ENCODE measurements at regions not wholly inside any gene's neighbourhood (a gene's known extent, or its start where the extent isn't known, plus 50 kb on each side); places are given as distances from the start of the nearest gene placed in this dataset.

- RAD21 ChIA-PET (ENCODE audit: unreplicated experiment) = interaction anchor here (0.8 to 2.6 kb wide), 6 partner anchors 12 to 595 kb away, joined by 3 to 20 read pairs (median 7); no protein-coding TSS in a partner anchor
- FAIRE-seq (no peak), DNase-seq (ENCODE audit: low read depth, low spot score) (no peak), ATAC-seq (peak; percentile 7)
- no TSS peak for BruUV-seq (replicated peaks)
- no peak overlapping the region for H3K4me2 ChIP-seq (ENCODE audit: control insufficient read depth, insufficient read depth)
- POLR2A ChIA-PET = interaction anchor here (0.8 to 5.4 kb wide), 2 partner anchors 11 to 12 kb away, joined by 4 to 29 read pairs; no protein-coding TSS in a partner anchor
- no peaks in the 10 kb centered on the region for H3K36me3 ChIP-seq (ENCODE audit: control insufficient read depth in 2 of 2, insufficient read depth in 2 of 2, low read length in 1 of 2)
- H2AFZ ChIP-seq (ENCODE audit: control insufficient read depth, low read depth, low read length) = no peak overlapping the region
- no peak overlapping the region for H3K27ac ChIP-seq (ENCODE audit: control insufficient read depth, insufficient read depth)
- no peaks in the 10 kb centered on the region for H4K20me1 ChIP-seq (ENCODE audit: control insufficient read depth, insufficient read depth)
- no peaks in the 10 kb centered on the region; a peak in 1 of 4 replicates for H3K27me3 ChIP-seq (replicated peaks in 1 of 2; ENCODE audit: control insufficient read depth in 2 of 2, insufficient read depth in 2 of 2, low read length in 1 of 2)
- H3K4me3 ChIP-seq = no peak overlapping the region
- H3K9me3 ChIP-seq (replicated peaks; ENCODE audit: control insufficient read depth, insufficient read depth, low read length) = no peaks in the 10 kb centered on the region; the same call in 2 of the 3 replicates
- peaks cover 8% of the 10 kb centered on the region for H3K4me1 ChIP-seq (ENCODE audit: control insufficient read depth, insufficient read depth, low read length)
- in situ Hi-C loops (cut with MboI) (no loop called here), intact Hi-C loops (cut with micrococcal nuclease; ENCODE audit: unreplicated experiment) (loop anchor here (5.0 kb wide), 1 partner anchor 312 kb away; the partner anchor contains the start of gene ZBTB2)
- SMC1A ChIA-PET (ENCODE audit: uncharacterized antibody, unreplicated experiment) = interaction anchor here (0.6 to 7.5 kb wide), 11 partner anchors 12 to 594 kb away, joined by 3 to 138 read pairs (median 4); no protein-coding TSS in a partner anchor
- CTCF ChIA-PET = interaction anchor here (0.7 to 7.5 kb wide), 6 partner anchors 12 to 61 kb away, joined by 3 to 131 read pairs (median 4); no protein-coding TSS in a partner anchor
- WGBS (ENCODE audit: insufficient coverage, insufficient replicate concordance, low lambda C conversion rate, missing lambda C conversion rate) = 9% methylated on average over 5 of the region's 5 CpGs
- no peak overlapping the region for H3K9ac ChIP-seq (ENCODE audit: control insufficient read depth, insufficient read depth, low read length)
- no peaks in the 10 kb centered on the region for H3K79me2 ChIP-seq (ENCODE audit: control insufficient read depth, insufficient read depth, low read length)
- TF ChIP-seq FOS (IDR thresholded peaks at IDR 0.05; ENCODE audit: borderline replicate concordance, extremely low read depth, insufficient read length) = no peak
- peak; percentile 53; the same call in 1 of the 2 replicates for TF ChIP-seq IRF4 (IDR thresholded peaks at IDR 0.05; ENCODE audit: low read depth, low read length)
- TF ChIP-seq POLR2A (IDR thresholded peaks at IDR 0.05; ENCODE audit: low read depth, low read length) = no peak
- TF ChIP-seq ZBTB4 (CRISPR knock-in tag; IDR thresholded peaks at IDR 0.05) = no peak
- no peak for TF ChIP-seq PAX8 (IDR thresholded peaks at IDR 0.05)
- peak in 1 of 2 experiments; percentile 55; a peak in 2 of 4 replicates for TF ChIP-seq BHLHE40 (IDR thresholded peaks at IDR 0.05; ENCODE audit: borderline replicate concordance in 1 of 2, low read depth in 2 of 2, low read length in 1 of 2)
- no peak for TF ChIP-seq LARP7 (IDR thresholded peaks at IDR 0.05)
- TF ChIP-seq TCF12 (IDR thresholded peaks at IDR 0.05; ENCODE audit: low read depth, low read length) = no peak
- TF ChIP-seq NR2C2 (IDR thresholded peaks at IDR 0.05; ENCODE audit: borderline replicate concordance, control insufficient read depth, insufficient read length, low read depth) = no peak
- no peak for TF ChIP-seq ZNF207 (IDR thresholded peaks at IDR 0.05; ENCODE audit: borderline replicate concordance)
- peak; percentile 78 for TF ChIP-seq JUNB (IDR thresholded peaks at IDR 0.05)
- no peak for TF ChIP-seq HDAC6 (IDR thresholded peaks at IDR 0.05; ENCODE audit: unreplicated experiment)
- no peak for TF ChIP-seq MTA3 (IDR thresholded peaks at IDR 0.05; ENCODE audit: borderline replicate concordance, low read length)
- no peak for TF ChIP-seq CHD4 (IDR thresholded peaks at IDR 0.05)
- 0 out of 2 replicates have a peak, but pooled peaks have one; percentile 30 for TF ChIP-seq BCL11A (IDR thresholded peaks at IDR 0.05; ENCODE audit: low read depth, low read length)
- no peak for TF ChIP-seq POU2F2 (IDR thresholded peaks at IDR 0.05; ENCODE audit: borderline replicate concordance, low read depth, low read length)
- TF ChIP-seq BMI1 (IDR thresholded peaks at IDR 0.05; ENCODE audit: borderline replicate concordance) = no peak
- peak in 1 of 2 experiments; percentile 40; a peak in 2 of 4 replicates for TF ChIP-seq IKZF2 (IDR thresholded peaks at IDR 0.05)
- no peak for TF ChIP-seq SMC3 (IDR thresholded peaks at IDR 0.05; ENCODE audit: borderline replicate concordance, low read length)
- TF ChIP-seq SREBF2 (IDR thresholded peaks at IDR 0.05; ENCODE audit: low read length) = no peak
- no peak for TF ChIP-seq TBL1XR1 (IDR thresholded peaks at IDR 0.05; ENCODE audit: low read depth, low read length)
- no peak for TF ChIP-seq CTCF (IDR thresholded peaks at IDR 0.05 in 2 of 3, conservative IDR thresholded peaks at IDR 0.05 in 1 of 3; ENCODE audit: control insufficient read depth in 2 of 3, extremely low read depth in 1 of 3, insufficient read depth in 1 of 3, low read depth in 3 of 3, low read length in 3 of 3)
Observed at GRCh38 chr6:151704383-151704782, 103.1 kb upstream of the ESR1 start.

All from GM12878 (cell line).